ENCODE measurements at regions not wholly inside any gene's neighbourhood (a gene's known extent, or its start where the extent isn't known, plus 50 kb on each side); places are given as distances from the start of the nearest gene placed in this dataset.

DNA sequence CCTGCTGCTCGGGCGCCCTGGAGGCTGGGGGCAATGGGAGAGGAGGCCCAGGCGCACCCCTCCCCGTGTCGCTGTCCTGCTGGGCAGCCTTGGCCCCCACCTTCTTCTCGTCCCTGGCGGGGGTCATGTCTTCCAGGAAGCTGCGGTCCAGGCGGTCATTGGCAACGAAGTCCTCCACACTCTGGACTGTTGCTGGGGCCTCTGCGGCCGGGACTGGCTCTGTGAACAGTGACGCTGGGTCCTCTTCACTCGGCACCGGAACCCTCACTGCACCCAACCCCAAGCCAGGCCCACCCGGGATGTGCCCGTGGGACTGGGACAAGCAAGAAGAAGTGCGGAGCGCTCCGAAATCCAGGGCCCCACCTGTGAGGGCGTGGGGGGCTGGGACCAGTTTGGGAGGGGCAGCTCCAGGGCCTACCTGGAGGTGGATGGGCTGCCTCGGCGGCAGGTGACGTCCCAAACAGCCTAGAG lies 308.0 kb downstream of the CCDC74A start:
- TF ChIP-seq, protein P1, sequence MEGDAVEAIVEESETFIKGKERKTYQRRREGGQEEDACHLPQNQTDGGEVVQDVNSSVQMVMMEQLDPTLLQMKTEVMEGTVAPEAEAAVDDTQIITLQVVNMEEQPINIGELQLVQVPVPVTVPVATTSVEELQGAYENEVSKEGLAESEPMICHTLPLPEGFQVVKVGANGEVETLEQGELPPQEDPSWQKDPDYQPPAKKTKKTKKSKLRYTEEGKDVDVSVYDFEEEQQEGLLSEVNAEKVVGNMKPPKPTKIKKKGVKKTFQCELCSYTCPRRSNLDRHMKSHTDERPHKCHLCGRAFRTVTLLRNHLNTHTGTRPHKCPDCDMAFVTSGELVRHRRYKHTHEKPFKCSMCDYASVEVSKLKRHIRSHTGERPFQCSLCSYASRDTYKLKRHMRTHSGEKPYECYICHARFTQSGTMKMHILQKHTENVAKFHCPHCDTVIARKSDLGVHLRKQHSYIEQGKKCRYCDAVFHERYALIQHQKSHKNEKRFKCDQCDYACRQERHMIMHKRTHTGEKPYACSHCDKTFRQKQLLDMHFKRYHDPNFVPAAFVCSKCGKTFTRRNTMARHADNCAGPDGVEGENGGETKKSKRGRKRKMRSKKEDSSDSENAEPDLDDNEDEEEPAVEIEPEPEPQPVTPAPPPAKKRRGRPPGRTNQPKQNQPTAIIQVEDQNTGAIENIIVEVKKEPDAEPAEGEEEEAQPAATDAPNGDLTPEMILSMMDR (IDR thresholded peaks at IDR 0.05 in 4 of 5, conservative IDR thresholded peaks at IDR 0.05 in 1 of 5), result no peak
- no peak for TF ChIP-seq POLR2A (IDR thresholded peaks at IDR 0.05)
